NOMO-1 (cell line): ENCODE measurements at regions not wholly inside any gene's neighbourhood (a gene's known extent, or its start where the extent isn't known, plus 50 kb on each side); places are given as distances from the start of the nearest gene placed in this dataset.

ENCODE experiments used
- DNase-seq, 2 experiments: peaks; one replicate each; lab custom pipeline; 2025; ENCODE audit not compliant: unreplicated experiment in 2 of 2; lab: John Stamatoyannopoulos, UW

GRCh38 chr13:53800011-53800410, 771.4 kb downstream of the OLFM4 start:
- DNase-seq, result no peak

- no peak for DNase-seq
These were observed 778.7 kb downstream of the OLFM4 start for GRCh38 chr13:53807251-53807834.

- DNase-seq, result no peak
These were observed 793.0 kb downstream of the OLFM4 start for GRCh38 chr13:53821632-53822031.

GRCh38 chr13:53822136-53822535, 793.5 kb downstream of the OLFM4 start:
- DNase-seq, result no peak

- no peak for DNase-seq
These were observed 810.8 kb downstream of the OLFM4 start for GRCh38 chr13:53839461-53839860.

- no peak for DNase-seq
These were observed 816.0 kb downstream of the OLFM4 start for GRCh38 chr13:53844473-53845146.

- no peak for DNase-seq
These were observed 818.9 kb downstream of the OLFM4 start for GRCh38 chr13:53847502-53847901.

GRCh38 chr13:53848366-53848961, 819.9 kb downstream of the OLFM4 start:
- no peak for DNase-seq

- DNase-seq, result no peak
These were observed 825.7 kb downstream of the OLFM4 start for GRCh38 chr13:53854321-53854720.

GRCh38 chr13:53856573-53857195, 828.1 kb downstream of the OLFM4 start:
- DNase-seq, result no peak

- no peak for DNase-seq
These were observed 834.9 kb downstream of the OLFM4 start for GRCh38 chr13:53863520-53863919.

- DNase-seq, result no peak
These were observed 844.9 kb downstream of the OLFM4 start for GRCh38 chr13:53873558-53873957.

- no peak for DNase-seq
These were observed 850.2 kb downstream of the OLFM4 start for GRCh38 chr13:53878861-53879260.

GRCh38 chr13:53885997-53886396, 857.4 kb downstream of the OLFM4 start:
- no peak for DNase-seq

GRCh38 chr13:53890696-53891095, 862.1 kb downstream of the OLFM4 start:
- DNase-seq, result no peak

- DNase-seq, result no peak
These were observed 873.0 kb downstream of the OLFM4 start for GRCh38 chr13:53901593-53901992.

- no peak for DNase-seq
These were observed 879.3 kb downstream of the OLFM4 start for GRCh38 chr13:53907891-53908290.

- DNase-seq, result no peak
These were observed 892.3 kb downstream of the OLFM4 start for GRCh38 chr13:53920916-53921315.

- no peak for DNase-seq
These were observed 892.9 kb downstream of the OLFM4 start for GRCh38 chr13:53921473-53921872.

- no peak for DNase-seq
These were observed 913.1 kb downstream of the OLFM4 start for GRCh38 chr13:53941588-53942190.

GRCh38 chr13:53946500-53946899, 917.9 kb downstream of the OLFM4 start:
- no peak for DNase-seq
